GM19328 (cell line): ENCODE measurements at regions not wholly inside any gene's neighbourhood (a gene's known extent, or its start where the extent isn't known, plus 50 kb on each side); places are given as distances from the start of the nearest gene placed in this dataset.
"Not testable (repeated sequence)": the region's sequence is repeated elsewhere in the genome, so short reads cannot be mapped to it uniquely, and the experiment has no call there.

Experiments
- ATAC-seq: cut with Tn5 transposase; IDR thresholded peaks from one replicate; pipeline ENCODE4 v1.9.1; 2021; ENCODE audit warnings: mild to moderate bottlenecking, moderate library complexity; ENCODE audit not compliant: unreplicated experiment

DNA sequence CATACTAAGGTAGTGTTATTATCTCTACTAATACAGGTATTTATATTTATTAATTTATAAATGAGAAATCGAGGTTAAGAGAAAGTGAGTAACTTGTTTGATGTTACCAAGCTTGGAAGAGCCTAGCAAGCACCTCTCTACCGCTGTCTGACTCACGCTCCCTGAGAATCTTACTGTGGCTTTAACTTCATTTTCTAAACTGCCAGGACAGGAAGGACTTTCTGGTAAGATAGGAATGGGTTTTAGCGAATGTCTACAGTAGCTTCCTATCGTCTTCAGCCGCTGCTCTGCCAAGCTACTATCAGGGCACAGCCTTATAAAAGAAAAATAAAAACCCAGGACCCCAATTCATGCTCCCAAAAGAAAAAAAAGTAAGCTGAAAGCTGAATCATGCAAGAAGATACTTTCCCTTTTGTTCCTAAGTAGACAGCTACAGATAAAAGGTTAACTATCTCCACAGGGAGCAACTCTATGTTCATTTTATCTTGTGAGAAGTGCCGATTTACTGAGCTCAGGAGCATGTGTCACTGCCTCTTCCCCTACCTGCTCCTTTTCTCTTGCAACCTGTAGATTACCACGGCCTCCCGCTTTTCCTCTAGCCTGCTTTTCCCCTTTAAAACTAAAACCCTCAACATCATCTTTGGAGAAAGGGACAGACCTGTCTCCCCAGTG lies 60.2 kb downstream of the THNSL1 start:
- ATAC-seq: no peak

DNA sequence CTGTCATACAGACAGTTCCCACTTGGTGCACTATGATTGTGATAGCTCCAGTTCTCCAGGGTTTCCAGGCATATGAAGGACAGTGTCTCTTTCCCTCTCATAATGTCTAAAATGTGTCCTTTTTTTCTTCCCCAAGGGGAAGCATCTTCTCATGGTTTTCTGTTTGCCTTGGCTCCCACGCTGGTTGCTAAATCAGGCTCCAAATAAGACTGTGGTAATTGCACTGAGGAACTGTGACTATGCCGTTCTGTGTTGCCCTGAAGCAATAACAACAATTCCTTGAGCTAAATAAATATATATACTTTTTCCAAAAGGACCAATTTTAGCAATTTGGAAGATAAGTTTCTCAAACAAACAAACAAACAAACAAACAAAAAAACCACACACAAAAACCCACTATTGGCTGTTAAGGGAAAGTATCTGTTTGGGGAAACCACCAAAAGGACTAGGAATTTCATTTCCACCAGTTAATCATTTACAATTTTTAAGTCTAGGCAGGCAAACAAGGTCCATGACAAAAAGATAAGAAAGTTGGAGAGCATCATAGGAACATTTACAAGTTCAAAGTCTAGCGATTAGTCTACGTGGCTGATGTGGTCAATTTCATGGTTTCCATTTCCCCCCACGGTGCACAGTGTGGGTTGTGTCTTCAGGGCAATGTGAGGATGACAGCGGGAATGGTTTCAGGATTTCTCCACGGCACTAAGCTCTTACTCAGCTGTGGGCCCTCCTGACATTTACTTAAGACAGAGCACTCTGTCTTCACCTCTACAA lies 62.4 kb downstream of the THNSL1 start:
- ATAC-seq: no peak

DNA sequence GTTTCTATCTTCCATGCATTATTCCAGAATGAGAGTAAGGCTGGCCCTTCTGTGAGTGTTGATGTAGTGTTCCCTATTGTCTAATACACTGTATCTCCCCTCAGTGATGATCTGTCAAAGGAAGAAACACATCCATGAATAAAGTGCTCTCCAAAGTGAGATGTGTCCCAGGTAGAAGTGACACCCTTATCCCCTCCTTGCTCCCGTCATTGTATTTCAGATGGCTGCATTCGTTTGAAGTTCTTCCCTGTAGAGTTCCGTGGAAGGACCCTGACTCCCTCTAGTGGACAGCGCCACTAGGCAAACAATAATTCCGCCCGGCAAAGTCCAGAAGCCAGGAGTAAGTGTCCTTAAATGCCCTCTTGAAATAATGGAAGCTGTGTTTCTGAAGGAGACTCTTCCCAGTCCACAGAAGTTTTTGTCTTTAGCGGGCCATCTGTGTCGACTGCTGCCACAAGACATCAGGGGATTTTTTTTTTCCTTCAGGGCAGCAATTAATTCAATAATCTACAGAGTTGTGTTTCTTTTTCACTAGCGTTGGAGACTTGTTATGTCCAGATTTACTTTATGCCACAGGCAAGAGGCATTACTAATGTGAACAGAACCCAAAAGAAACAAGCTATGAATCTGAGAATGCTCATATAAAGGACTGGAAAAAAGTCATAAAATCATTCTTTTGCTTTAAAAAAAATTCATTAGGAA lies 64.6 kb downstream of the THNSL1 start:
- ATAC-seq: peak; percentile 56

DNA sequence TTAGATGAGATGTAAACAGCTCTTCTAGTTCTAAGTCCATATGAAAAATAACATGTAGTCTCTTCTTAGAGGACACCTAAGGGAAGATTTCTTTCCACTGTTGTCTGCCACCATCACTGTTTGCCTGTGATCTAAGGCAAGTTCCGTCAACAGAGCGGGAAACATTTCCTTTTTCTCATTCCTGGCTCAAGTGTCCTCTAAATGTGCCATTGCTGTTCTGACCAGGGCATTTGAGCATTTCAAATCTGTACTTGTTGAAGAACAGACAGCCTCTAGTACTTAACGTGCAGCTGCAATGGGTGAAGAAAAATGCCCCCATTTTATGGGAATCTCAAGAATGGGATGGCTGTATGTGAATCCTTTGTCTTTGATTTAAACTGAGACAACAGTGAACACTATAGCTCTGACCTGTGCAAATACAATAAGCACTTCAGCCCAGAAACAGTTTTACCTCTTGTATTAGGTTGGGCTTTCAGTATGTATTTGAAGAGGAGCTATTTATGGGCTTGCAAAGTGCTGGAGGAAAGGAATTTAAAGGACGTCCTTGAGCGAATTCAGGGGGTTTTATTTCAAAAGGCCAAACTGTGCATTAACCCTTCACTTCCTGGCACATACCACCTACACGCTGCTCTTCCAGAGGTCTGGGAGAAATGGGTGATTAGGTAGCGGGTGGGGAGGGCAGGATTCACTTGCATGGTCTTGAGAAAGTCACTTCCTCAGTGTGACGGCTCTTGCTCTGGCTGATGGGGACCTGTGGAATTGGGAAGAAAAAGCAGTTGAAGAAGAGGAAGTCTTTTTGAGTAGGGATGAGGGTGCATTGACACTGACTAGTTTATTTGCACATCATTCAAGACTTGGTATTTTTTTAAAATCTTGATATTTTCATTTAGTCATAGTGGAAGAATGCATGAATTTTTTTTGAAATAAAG lies 66.1 kb downstream of the THNSL1 start:
- no peak for ATAC-seq

DNA sequence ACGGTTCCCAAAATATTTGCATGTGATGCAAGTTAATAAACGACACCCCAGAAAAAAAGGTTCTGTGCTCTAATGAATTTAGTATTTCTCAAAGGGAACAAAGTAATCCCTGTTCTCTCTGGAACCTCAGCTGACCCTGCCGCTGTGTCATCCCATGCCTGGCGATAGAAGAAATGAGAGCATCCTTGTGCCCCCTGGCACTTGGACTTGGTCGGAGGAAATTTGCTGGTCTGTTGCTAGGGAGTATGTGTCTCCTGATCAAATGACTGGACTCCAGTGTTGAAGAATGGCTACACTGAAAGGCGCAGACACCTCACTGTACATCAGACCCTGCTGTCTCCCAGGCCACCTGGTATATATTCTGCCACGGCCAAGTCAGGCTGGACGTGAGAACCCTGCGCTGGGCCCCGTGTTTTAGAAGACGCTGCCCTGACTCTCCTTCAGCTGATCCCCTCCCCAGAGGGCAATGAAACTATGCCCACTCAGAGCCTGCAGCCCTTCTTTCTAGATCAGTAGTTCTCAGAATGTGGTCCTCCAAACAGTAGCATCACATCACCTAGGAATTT lies 67.2 kb downstream of the THNSL1 start:
- ATAC-seq: no peak

DNA sequence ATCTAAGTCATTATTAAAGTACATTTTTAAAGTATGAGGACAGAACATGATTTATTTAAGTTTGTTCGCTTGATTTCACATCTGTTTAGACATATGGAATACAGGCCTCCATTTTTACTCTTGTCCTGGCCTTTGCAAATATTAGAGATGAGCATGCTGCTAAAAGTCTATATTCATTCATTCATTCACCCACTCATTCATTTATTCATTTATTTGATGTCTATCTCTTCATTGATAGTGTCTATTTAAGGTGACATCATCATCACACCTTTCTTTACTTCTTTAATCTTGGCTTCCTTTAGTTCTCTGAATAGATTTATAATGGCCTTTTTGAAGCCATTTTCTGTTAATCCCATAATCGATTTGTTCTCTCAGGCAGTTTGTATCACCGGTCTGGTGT lies 68.0 kb downstream of the THNSL1 start:
- ATAC-seq: no peak

DNA sequence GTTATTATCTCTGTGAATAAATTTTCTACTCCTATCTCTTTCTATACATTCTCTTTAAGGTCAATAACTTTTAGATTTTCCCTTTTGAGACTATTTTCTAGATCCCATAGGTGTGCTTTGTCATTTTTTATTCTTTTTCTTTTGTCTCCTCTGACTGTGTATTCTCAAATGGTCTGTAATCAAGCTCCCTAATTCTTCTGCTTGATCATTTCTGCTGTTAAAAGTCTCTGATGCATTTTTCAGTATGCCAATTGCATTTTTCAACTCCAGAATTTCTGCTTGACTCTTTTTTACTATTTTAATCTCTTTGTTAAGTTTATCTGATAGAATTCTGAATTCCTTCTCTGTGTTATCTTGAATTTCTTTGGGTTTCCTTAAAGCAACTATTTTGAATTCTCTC lies 78.2 kb downstream of the THNSL1 start:
- ATAC-seq: no peak

DNA sequence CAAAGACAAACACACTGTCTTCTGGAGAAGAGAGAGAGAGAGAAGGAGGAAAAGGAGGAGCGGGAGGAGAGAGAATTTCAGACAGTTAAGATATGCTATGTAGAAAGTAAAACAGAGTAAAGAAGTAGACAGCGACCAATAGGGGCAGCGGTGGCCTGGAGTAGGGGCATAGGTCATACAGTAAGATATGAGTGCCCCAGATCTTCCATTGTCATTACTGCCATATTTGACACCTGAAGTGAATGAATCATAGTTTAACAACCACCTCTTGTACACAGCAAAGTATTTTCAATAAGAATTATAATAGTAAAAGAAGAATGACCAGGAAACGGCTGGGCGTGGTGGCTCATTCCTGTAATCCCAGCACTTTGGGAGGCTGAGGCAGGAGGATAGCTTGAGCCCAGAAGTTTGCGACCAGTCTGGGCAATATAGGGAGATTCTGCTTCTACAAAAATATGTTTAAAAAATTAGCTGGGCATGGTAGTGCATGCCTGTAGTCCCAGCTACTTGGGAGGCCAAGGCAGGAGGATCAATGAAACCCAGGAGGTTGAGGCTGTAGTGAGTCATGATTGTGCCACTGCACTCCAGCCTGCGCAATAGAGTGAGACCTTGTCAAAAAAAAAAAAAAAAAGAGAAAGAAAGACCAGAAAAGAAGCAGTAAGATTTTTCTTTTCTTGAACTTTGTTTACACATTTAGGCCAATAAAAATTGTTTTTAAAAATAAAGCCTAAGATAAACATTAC lies 77.0 kb upstream of the GPR158 start:
- no peak for ATAC-seq

DNA sequence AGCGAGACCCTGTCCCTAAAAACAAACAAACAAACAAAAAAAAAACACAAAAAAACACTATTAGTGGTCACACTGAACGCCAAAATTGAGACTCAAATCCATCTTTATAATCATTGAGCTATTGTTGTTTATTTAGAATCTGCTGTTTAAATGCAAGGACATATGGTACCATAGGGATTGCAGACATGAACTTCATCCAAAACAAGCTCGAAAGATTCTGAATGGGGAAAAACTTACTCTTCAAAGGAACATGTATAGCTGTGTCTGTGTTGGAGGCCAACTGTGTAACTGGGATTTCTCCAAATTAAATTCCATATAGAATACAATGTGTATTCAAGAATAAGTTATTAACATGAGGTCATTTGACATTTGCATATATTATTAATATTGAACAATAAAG lies 74.7 kb upstream of the GPR158 start:
- no peak for ATAC-seq

DNA sequence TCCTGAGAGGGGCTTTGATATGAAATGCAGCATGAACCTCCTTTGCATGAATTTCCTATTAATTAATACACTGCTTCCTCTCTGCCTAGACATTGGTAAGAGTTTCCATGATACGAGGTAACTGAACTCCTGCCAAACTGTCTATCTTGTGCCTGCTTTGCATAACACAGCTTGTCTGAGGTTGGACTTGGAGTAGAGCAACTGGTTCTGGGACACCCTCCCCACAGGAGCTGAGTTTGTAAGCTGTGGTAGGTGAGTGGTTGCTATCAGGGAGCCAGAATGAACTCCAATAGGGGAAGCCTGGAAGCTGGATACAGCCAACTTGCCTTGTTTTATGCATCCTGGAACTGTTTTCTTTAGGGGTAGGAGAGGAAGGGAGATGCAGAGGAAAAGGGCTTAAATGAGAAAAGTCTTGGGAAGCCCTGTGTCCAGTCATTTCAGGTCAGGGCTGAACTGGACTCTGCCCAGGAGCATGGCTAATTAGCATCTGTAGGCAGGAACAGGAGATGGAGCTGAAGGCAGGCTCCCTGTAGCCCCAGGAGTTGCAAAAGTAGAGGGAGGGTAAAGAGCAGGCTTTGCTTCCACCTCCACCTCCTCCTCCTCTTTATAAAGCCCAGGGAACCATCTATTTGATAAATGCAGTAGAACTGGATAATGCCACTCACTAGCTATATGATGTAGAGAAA lies 73.2 kb upstream of the GPR158 start:
- ATAC-seq: no peak

DNA sequence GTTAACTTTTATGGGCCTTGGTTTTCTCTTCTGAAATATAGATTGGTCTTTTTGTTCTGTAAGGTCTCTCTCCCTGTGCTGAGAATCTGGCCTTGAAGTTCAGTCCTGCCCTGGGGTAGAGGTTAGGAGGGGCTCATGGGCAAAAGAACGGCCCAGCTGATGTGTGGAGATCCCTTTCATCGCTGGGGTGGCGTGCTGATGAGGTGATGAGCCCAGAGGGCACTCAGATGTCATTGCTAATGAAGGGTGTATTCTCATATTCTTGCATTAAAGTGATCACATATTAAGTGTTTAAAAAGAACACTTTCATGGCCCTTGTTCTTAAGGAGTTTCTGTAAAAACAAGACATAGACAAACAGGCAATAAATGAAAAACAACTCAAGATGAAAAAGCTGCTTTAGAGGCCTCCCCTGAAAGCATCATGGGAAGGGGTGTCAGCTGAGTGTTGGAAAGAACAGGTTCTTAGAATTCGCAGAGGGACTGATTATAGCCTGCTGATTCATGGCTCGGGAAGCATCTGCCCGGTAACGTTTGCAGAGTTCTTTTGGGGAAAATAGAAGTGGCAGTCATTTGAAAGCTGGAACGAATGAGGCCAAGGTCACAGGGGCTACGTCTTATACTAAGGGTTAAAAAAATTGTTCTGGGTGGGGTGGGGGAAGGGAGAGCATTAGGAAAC lies 72.5 kb upstream of the GPR158 start:
- no peak for ATAC-seq

DNA sequence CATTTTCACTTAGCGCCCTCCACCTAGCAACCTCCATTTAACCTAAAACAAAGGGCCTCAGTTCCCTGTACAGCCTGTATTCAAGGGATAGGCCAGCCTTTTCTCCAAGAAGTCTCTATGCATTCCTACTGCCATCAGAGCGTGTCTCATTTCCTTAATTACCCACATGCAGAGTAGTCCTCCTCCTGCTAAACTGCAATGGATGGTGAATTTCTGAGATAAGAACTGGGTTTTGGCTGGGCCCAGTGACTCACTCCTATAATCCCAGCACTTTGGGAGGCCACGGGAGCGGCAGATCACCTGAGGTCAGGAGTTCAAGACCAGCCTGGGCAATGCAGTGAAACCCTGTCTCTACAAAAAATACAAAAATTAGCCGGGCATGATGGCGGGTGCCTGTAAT lies 71.1 kb upstream of the GPR158 start:
- no peak for ATAC-seq

DNA sequence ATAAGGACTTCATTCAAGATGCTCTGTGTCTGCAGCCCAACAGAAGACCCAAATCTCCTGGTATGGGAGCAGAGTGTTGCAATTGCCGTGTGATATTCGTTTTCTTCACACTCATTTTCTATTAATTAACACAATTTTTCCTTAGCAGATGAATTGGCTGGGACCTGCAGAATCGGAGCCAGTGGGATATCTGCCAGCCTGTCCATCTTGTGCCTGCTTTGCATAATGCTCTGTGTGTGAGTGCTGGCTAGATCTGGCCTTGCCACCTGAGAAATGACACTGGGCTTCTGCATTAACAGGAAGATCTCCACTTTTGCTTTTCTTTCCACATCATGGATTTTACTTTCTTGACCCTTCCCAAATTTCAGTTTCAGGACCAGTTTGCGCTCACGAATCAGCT lies 70.4 kb upstream of the GPR158 start:
- ATAC-seq: no peak

DNA sequence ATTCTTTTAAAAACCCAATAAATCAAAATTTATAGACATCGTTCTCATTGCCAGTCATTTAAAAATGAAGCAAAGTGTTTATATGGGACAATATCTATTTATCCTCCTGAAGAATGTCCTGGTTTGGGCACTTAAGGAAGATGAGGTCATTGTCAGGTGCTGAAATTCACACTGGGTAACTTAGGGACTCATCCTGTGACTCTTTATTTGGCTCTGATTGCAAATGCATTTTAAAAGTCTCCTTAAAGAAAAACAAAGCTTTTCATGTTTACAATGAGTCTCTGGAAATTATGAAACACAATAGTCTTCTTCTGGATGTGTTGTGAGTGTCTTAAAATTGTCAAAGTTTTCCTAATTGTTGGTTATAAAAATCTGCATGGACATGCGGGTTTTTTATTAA lies 69.5 kb upstream of the GPR158 start:
- no peak for ATAC-seq

DNA sequence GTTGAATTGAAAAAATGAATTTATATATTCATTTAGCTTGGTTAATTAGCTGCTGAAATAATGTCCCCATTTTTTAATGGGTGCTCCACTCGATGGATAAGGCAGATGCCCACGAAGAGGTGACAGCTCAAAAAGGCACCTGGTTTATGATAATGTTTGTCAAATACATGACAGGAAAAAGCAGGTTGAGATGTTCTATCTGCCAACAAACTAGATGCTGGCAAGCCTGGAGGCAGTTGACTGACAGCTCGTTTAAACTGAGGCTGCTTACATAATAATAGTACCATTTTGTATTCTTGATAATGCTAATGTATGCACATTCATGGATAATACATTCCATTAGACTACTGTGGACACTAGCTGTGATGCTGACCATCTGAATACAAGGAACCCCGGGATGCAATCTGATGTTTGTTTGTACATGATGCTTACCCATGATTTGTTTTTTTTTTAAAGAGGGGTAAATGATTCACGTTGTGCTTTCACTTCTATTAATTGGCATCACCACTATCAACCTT lies 69.0 kb upstream of the GPR158 start:
- ATAC-seq: no peak

DNA sequence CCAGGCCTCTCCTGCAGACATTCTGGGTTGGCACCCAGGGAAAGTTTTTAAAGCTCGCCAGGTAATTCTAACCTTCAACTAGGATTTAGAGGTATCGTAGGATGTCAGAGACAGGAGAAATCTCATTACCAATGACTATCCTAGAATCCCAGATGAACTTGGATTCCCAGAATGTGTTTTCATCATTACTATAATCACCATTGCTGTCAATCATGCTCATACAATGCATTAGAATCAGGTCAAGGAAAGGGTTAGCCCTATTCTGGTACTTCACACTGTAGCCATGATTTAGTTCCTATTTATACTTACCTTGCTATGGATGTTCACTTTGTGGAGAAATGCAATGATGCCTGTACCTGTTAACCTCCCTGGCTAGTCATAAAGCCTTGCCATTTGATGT lies 67.0 kb upstream of the GPR158 start:
- ATAC-seq: no peak

DNA sequence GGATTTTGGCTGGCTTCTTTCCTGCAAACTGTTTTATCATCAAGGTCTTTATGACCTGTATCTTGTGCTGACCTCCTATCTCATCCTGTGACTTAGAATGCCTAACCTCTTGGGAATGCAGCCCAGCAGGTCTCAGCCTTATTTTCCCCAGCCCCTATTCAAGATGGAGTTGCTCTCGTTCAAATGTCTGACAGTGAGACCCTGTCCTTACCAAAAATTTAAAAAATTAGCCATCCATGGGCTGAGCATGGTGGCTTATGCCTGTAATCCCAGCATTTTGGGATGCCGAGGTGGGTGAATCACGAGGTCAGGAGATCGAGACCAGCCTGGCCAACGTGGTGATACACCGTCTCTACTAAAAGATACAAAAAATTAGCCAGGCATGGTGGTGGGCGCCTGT lies 64.9 kb upstream of the GPR158 start:
- ATAC-seq: not testable (repeated sequence)

DNA sequence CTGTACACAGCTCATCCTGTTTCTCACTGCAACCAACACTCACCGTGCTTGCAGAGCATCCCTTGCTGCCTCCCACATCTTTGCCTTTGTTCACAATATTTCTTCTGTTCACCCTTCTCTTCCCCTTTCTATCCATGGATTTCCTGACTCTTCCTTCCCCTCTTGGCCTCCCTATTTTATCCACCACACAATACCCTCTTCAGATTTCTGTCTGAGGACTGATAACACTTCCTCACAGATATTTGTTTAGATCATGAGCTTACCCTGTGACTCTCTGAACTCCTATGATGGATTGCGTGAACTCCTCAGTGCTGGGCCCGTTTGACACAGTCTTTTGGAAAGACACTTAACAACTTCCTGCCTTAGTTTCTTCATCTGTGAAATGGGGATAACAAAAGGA lies 62.8 kb upstream of the GPR158 start:
- no peak for ATAC-seq
